ENCODE measurements at regions not wholly inside any gene's neighbourhood (a gene's known extent, or its start where the extent isn't known, plus 50 kb on each side); places are given as distances from the start of the nearest gene placed in this dataset.
A peak's percentile ranks its signal among the peaks of the same experiment; 100 is the strongest.

DNA sequence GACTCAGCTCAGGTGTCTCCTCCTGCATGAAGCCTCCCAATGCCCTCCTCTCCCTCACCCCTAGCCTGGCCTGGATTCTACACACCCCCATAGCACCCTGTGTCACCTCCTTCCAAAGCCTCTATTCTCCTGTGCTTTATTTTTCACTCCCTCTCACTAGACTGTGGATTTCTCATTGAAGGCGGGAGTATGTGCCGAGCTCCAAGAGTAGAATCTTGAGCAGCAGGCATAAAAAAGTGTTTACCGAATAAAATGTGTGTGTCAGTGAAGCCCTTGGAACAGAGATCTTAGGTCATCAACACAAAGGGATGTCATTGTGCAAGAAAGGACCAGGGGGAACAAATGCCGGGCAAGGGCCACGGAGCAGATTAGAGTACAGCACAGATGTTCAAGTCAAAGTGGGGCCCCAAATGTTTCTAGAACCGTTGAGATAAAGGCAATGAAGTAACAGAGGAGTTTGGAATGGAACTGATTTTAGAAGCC is 106.1 kb upstream of the TMEM170B start (continued):
- peak; percentile 56; the same call in 1 of the 2 replicates for TF ChIP-seq KDM4B (CRISPR knock-in tag; IDR thresholded peaks at IDR 0.05)
- no peak for TF ChIP-seq HIVEP1 (CRISPR knock-in tag; IDR thresholded peaks at IDR 0.05)
- no peak for TF ChIP-seq ZNF496 (CRISPR knock-in tag; IDR thresholded peaks at IDR 0.05; ENCODE audit: insufficient replicate concordance)
- TF ChIP-seq, protein P1, sequence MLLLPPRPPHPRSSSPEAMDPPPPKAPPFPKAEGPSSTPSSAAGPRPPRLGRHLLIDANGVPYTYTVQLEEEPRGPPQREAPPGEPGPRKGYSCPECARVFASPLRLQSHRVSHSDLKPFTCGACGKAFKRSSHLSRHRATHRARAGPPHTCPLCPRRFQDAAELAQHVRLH (CRISPR knock-in tag; IDR thresholded peaks at IDR 0.05; ENCODE audit: borderline replicate concordance, low read depth): peak; percentile 21; the same call in 1 of the 2 replicates
- no peak for TF ChIP-seq ZNF782 (CRISPR knock-in tag; IDR thresholded peaks at IDR 0.05; ENCODE audit: borderline replicate concordance)
- TF ChIP-seq KDM3A (CRISPR knock-in tag; IDR thresholded peaks at IDR 0.05; ENCODE audit: low read depth): no peak
- no peak for TF ChIP-seq ZNF747 (CRISPR knock-in tag; IDR thresholded peaks at IDR 0.05; ENCODE audit: borderline replicate concordance)
- TF ChIP-seq ZNF564 (CRISPR knock-in tag; IDR thresholded peaks at IDR 0.05): no peak
- TF ChIP-seq, protein P2, sequence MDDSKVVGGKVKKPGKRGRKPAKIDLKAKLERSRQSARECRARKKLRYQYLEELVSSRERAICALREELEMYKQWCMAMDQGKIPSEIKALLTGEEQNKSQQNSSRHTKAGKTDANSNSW (CRISPR knock-in tag; IDR thresholded peaks at IDR 0.05; ENCODE audit: borderline replicate concordance): no peak
- TF ChIP-seq ZNF891 (CRISPR knock-in tag; IDR thresholded peaks at IDR 0.05): no peak
- no peak for TF ChIP-seq TBP (CRISPR knock-in tag; IDR thresholded peaks at IDR 0.05)
- TF ChIP-seq, protein P3, sequence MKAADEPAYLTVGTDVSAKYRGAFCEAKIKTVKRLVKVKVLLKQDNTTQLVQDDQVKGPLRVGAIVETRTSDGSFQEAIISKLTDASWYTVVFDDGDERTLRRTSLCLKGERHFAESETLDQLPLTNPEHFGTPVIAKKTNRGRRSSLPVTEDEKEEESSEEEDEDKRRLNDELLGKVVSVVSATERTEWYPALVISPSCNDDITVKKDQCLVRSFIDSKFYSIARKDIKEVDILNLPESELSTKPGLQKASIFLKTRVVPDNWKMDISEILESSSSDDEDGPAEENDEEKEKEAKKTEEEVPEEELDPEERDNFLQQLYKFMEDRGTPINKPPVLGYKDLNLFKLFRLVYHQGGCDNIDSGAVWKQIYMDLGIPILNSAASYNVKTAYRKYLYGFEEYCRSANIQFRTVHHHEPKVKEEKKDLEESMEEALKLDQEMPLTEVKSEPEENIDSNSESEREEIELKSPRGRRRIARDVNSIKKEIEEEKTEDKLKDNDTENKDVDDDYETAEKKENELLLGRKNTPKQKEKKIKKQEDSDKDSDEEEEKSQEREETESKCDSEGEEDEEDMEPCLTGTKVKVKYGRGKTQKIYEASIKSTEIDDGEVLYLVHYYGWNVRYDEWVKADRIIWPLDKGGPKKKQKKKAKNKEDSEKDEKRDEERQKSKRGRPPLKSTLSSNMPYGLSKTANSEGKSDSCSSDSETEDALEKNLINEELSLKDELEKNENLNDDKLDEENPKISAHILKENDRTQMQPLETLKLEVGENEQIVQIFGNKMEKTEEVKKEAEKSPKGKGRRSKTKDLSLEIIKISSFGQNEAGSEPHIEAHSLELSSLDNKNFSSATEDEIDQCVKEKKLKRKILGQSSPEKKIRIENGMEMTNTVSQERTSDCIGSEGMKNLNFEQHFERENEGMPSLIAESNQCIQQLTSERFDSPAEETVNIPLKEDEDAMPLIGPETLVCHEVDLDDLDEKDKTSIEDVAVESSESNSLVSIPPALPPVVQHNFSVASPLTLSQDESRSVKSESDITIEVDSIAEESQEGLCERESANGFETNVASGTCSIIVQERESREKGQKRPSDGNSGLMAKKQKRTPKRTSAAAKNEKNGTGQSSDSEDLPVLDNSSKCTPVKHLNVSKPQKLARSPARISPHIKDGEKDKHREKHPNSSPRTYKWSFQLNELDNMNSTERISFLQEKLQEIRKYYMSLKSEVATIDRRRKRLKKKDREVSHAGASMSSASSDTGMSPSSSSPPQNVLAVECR (CRISPR knock-in tag; IDR thresholded peaks at IDR 0.05; ENCODE audit: borderline replicate concordance): peak; percentile 43; the same call in 1 of the 2 replicates
- TF ChIP-seq SNAI1 (CRISPR knock-in tag; IDR thresholded peaks at IDR 0.05; ENCODE audit: borderline replicate concordance): no peak
- TF ChIP-seq, protein P4, sequence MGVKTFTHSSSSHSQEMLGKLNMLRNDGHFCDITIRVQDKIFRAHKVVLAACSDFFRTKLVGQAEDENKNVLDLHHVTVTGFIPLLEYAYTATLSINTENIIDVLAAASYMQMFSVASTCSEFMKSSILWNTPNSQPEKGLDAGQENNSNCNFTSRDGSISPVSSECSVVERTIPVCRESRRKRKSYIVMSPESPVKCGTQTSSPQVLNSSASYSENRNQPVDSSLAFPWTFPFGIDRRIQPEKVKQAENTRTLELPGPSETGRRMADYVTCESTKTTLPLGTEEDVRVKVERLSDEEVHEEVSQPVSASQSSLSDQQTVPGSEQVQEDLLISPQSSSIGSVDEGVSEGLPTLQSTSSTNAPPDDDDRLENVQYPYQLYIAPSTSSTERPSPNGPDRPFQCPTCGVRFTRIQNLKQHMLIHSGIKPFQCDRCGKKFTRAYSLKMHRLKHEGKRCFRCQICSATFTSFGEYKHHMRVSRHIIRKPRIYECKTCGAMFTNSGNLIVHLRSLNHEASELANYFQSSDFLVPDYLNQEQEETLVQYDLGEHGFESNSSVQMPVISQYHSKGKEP (CRISPR knock-in tag; IDR thresholded peaks at IDR 0.05): no peak
- TF ChIP-seq, protein P5, sequence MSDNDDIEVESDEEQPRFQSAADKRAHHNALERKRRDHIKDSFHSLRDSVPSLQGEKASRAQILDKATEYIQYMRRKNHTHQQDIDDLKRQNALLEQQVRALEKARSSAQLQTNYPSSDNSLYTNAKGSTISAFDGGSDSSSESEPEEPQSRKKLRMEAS (IDR thresholded peaks at IDR 0.05): no peak
- no peak for TF ChIP-seq NFATC3 (CRISPR knock-in tag; IDR thresholded peaks at IDR 0.05)
- TF ChIP-seq, protein P6, sequence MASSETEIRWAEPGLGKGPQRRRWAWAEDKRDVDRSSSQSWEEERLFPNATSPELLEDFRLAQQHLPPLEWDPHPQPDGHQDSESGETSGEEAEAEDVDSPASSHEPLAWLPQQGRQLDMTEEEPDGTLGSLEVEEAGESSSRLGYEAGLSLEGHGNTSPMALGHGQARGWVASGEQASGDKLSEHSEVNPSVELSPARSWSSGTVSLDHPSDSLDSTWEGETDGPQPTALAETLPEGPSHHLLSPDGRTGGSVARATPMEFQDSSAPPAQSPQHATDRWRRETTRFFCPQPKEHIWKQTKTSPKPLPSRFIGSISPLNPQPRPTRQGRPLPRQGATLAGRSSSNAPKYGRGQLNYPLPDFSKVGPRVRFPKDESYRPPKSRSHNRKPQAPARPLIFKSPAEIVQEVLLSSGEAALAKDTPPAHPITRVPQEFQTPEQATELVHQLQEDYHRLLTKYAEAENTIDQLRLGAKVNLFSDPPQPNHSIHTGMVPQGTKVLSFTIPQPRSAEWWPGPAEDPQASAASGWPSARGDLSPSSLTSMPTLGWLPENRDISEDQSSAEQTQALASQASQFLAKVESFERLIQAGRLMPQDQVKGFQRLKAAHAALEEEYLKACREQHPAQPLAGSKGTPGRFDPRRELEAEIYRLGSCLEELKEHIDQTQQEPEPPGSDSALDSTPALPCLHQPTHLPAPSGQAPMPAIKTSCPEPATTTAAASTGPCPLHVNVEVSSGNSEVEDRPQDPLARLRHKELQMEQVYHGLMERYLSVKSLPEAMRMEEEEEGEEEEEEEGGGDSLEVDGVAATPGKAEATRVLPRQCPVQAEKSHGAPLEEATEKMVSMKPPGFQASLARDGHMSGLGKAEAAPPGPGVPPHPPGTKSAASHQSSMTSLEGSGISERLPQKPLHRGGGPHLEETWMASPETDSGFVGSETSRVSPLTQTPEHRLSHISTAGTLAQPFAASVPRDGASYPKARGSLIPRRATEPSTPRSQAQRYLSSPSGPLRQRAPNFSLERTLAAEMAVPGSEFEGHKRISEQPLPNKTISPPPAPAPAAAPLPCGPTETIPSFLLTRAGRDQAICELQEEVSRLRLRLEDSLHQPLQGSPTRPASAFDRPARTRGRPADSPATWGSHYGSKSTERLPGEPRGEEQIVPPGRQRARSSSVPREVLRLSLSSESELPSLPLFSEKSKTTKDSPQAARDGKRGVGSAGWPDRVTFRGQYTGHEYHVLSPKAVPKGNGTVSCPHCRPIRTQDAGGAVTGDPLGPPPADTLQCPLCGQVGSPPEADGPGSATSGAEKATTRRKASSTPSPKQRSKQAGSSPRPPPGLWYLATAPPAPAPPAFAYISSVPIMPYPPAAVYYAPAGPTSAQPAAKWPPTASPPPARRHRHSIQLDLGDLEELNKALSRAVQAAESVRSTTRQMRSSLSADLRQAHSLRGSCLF (CRISPR knock-in tag; IDR thresholded peaks at IDR 0.05; ENCODE audit: borderline replicate concordance): no peak
- no peak for TF ChIP-seq ZNF768 (CRISPR knock-in tag; IDR thresholded peaks at IDR 0.05)

All from HepG2 (cell line).